ENCODE measurements at regions not wholly inside any gene's neighbourhood (a gene's known extent, or its start where the extent isn't known, plus 50 kb on each side); places are given as distances from the start of the nearest gene placed in this dataset.

- Histone ChIP-seq H3K9ac (no peak overlapping the region), H3K4me1 (peaks cover 46% of the 10 kb centered on the region), H3K4me3 (no peak overlapping the region), H3K9me3 (no peaks in the 10 kb centered on the region), H3K27me3 (no peaks in the 10 kb centered on the region), H3K27ac (no peak overlapping the region), H3K36me3 (no peaks in the 10 kb centered on the region), H4K20me1 (peaks cover 4% of the 10 kb centered on the region; the same call in 1 of the 2 replicates), H3K4me2 (peak overlapping the region; percentile 82; the same call in 1 of the 2 replicates)
- no peak for TF ChIP-seq Cebpa-rat (IDR thresholded peaks at IDR 0.05)
Observed at GRCh38 chr11:134535029-134536025, 123.3 kb upstream of the B3GAT1 start.

GRCh38 chr11:134533511-134533910, 121.5 kb upstream of the B3GAT1 start:
- no peaks in the 10 kb centered on the region for H3K36me3 ChIP-seq
- H3K4me2 ChIP-seq, result no peak overlapping the region
- H3K9me3 ChIP-seq, result no peaks in the 10 kb centered on the region
- no peak overlapping the region for H3K4me3 ChIP-seq
- H3K4me1 ChIP-seq, result peaks cover 44% of the 10 kb centered on the region
- H3K9ac ChIP-seq, result no peak overlapping the region
- H3K27ac ChIP-seq, result no peak overlapping the region
- no peaks in the 10 kb centered on the region for H3K27me3 ChIP-seq
- peaks cover 4% of the 10 kb centered on the region; the same call in 1 of the 2 replicates for H4K20me1 ChIP-seq
- TF ChIP-seq Cebpa-rat (IDR thresholded peaks at IDR 0.05), result no peak

DNA sequence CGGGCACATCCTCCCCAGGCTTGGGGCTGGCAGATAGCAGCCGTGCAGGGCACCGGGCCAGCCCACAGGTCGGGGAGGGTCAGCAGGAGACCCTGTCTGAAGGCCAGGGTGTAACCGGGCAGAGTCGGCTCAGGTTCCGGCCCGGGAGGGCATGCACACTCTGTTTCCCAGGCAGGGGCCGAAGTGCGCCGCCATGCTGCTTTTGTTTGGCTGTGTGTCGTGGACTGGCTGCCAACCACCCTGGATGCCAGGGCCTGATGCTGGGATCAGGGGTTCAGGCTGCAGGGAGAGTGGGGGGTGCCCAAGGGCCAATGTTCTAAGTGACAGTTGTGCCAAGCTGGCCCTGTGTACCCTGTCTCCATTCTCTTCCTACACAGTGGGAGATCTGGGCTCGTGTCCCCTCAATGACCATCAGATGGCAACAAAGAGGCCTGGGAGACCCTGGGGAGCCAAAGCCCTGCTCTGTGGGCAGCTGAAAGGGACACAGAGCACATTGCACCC, 120.9 kb upstream of the B3GAT1 start:
- Histone ChIP-seq H3K4me2 (peak overlapping the region; percentile 60), H3K36me3 (no peaks in the 10 kb centered on the region), H3K27ac (no peak overlapping the region), H3K27me3 (no peaks in the 10 kb centered on the region), H3K9me3 (no peaks in the 10 kb centered on the region), H3K4me3 (no peak overlapping the region), H3K9ac (no peak overlapping the region), H3K4me1 (peaks cover 44% of the 10 kb centered on the region), H4K20me1 (peaks cover 4% of the 10 kb centered on the region; the same call in 1 of the 2 replicates)
- no peak for TF ChIP-seq Cebpa-rat (IDR thresholded peaks at IDR 0.05)

DNA sequence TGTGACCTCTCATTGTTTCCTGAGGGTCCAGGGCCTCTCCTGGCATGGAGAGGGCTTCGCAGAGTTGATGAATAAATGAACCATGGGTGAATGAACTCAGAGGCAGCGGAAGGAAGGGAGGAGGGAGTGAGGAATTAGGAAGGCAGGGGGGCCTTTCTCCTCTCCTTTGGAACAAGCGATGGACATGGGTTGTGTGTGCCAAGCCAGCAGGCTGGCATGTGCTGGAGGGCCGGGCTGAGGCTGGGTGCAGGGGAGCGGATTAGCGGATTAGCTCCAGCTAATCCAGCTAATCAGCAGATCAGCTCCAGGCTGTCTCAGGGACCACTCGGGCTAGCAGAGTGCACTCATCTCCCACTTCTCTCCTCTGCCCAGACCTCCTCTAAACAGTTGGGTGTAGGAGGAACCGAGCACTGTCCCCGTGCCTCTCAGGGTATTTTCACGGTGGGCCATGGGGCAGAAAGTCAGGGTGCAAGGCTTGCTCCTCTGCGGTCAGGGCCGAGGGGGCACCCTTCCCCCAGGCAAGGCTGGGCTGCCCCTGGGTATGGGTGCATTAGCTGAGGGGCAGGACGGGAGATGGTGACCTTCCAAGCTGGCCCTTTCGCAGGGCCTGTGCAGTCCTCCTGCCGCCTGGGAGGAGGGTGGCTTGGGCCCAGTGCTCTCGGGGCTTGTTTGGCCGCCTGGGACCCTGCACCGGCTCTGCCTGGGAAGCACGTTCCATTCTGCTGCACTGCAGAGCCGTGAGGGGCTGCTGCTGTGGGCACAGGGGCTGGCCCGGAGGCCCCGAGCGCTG, 120.3 kb upstream of the B3GAT1 start:
- Histone ChIP-seq H4K20me1 (peaks cover 4% of the 10 kb centered on the region; the same call in 1 of the 2 replicates), H3K4me2 (peak overlapping the region; percentile 60), H3K9me3 (no peaks in the 10 kb centered on the region), H3K9ac (no peak overlapping the region), H3K4me3 (no peak overlapping the region), H3K4me1 (peaks cover 47% of the 10 kb centered on the region), H3K27ac (no peak overlapping the region), H3K36me3 (no peaks in the 10 kb centered on the region), H3K27me3 (no peaks in the 10 kb centered on the region)
- TF ChIP-seq Cebpa-rat (IDR thresholded peaks at IDR 0.05), result no peak

- TF ChIP-seq Cebpa-rat (IDR thresholded peaks at IDR 0.05), result no peak
- Histone ChIP-seq H3K4me1 (peaks cover 39% of the 10 kb centered on the region), H3K9ac (no peak overlapping the region), H3K9me3 (no peaks in the 10 kb centered on the region), H3K36me3 (no peaks in the 10 kb centered on the region), H3K27ac (no peak overlapping the region), H3K4me2 (peak overlapping the region; percentile 60; the same call in 1 of the 2 replicates), H3K27me3 (no peaks in the 10 kb centered on the region), H3K4me3 (no peak overlapping the region), H4K20me1 (peaks cover 4% of the 10 kb centered on the region; the same call in 1 of the 2 replicates)
Observed at GRCh38 chr11:134531327-134532130, 119.5 kb upstream of the B3GAT1 start.

DNA sequence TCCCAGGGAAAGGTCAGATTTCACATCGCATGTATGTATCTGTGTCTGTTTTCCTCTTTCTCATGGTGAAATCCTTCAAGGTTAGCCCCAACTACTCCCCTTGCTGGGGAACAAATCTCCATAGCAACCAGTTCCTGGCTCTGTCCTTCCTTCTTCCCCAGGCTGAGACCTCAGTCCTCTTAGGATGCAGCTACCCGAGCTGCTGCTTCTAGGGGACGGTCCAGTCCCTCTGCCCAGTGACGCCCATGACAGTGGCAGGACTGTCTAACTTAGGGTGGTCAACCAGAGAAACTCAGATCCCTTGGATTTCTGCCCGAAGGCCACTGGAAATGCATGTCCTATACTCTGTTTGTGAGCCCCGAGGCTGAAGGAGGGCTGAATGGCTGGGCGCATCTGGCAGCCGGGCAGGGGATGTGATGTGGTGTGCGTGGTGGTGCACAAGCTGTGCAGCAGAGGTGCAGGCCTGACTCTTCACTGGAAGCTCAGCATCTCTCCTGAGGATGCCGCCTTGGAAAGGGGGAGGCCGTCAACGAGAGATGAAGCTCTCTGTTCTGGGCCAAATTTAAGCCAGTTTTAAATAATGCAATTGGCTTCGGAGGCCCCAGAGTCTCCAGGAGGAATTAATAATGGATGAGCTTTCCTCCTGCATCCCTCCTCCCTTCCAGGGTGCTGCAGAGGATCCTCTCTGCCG, 118.7 kb upstream of the B3GAT1 start:
- H3K4me3 ChIP-seq, result no peak overlapping the region
- H3K4me2 ChIP-seq, result no peak overlapping the region
- no peaks in the 10 kb centered on the region for H3K9me3 ChIP-seq
- no peaks in the 10 kb centered on the region for H3K27me3 ChIP-seq
- peaks cover 31% of the 10 kb centered on the region for H3K4me1 ChIP-seq
- no peak for TF ChIP-seq Cebpa-rat (IDR thresholded peaks at IDR 0.05)
- no peak overlapping the region for H3K27ac ChIP-seq
- no peak overlapping the region for H3K9ac ChIP-seq
- H3K36me3 ChIP-seq, result no peaks in the 10 kb centered on the region
- peaks cover 4% of the 10 kb centered on the region; the same call in 1 of the 2 replicates for H4K20me1 ChIP-seq

GRCh38 chr11:134529212-134530096, 117.4 kb upstream of the B3GAT1 start:
- H3K4me1 ChIP-seq, result peaks cover 30% of the 10 kb centered on the region
- H4K20me1 ChIP-seq, result no peaks in the 10 kb centered on the region
- H3K9me3 ChIP-seq, result no peaks in the 10 kb centered on the region
- no peak overlapping the region for H3K4me2 ChIP-seq
- no peaks in the 10 kb centered on the region for H3K27me3 ChIP-seq
- TF ChIP-seq Cebpa-rat (IDR thresholded peaks at IDR 0.05), result no peak
- no peak overlapping the region for H3K4me3 ChIP-seq
- H3K9ac ChIP-seq, result no peak overlapping the region
- no peak overlapping the region for H3K27ac ChIP-seq
- H3K36me3 ChIP-seq, result no peaks in the 10 kb centered on the region

GRCh38 chr11:134528453-134528852, 116.4 kb upstream of the B3GAT1 start:
- H3K4me1 ChIP-seq, result peaks cover 30% of the 10 kb centered on the region
- H3K27ac ChIP-seq, result no peak overlapping the region
- H3K9ac ChIP-seq, result no peak overlapping the region
- H3K27me3 ChIP-seq, result no peaks in the 10 kb centered on the region
- H3K4me2 ChIP-seq, result peak overlapping the region; percentile 38
- no peak overlapping the region for H3K4me3 ChIP-seq
- H3K9me3 ChIP-seq, result no peaks in the 10 kb centered on the region
- no peaks in the 10 kb centered on the region for H3K36me3 ChIP-seq
- TF ChIP-seq Cebpa-rat (IDR thresholded peaks at IDR 0.05), result no peak
- H4K20me1 ChIP-seq, result no peaks in the 10 kb centered on the region
